SHP77 (cell line): ENCODE measurements at regions not wholly inside any gene's neighbourhood (a gene's known extent, or its start where the extent isn't known, plus 50 kb on each side); places are given as distances from the start of the nearest gene placed in this dataset.

Experiments used
- DNase-seq, 2 experiments: peaks; one replicate each; lab custom pipeline; 2025; lab: John Stamatoyannopoulos, UW

DNA sequence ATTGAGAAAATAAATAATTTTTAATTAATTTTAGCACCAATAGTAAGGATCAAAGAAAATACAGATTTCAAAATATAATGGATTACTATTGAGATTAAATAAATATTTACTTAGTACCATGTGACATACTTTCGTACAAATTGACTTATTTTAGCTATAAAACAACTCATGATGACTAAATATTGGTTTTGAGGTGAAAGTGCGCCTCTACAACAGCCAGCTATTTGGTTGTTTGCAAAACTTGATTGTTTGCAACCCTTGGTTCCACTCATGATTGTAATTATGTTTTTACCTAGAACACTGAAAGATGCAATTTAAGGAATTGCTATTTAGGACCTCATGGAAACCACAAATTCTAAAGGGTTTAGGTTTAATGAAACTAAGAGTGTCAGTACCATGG is 51.9 kb upstream of the PPM1H start:
- no peak for DNase-seq
